Fibroblast of the conjunctiva (primary cell): ENCODE measurements at regions not wholly inside any gene's neighbourhood (a gene's known extent, or its start where the extent isn't known, plus 50 kb on each side); places are given as distances from the start of the nearest gene placed in this dataset.

Experiments
- DNase-seq: peaks from one replicate; pipeline ENCODE4 v3.0.0-alpha.2; 2010; ENCODE audit warnings: low read depth

DNA sequence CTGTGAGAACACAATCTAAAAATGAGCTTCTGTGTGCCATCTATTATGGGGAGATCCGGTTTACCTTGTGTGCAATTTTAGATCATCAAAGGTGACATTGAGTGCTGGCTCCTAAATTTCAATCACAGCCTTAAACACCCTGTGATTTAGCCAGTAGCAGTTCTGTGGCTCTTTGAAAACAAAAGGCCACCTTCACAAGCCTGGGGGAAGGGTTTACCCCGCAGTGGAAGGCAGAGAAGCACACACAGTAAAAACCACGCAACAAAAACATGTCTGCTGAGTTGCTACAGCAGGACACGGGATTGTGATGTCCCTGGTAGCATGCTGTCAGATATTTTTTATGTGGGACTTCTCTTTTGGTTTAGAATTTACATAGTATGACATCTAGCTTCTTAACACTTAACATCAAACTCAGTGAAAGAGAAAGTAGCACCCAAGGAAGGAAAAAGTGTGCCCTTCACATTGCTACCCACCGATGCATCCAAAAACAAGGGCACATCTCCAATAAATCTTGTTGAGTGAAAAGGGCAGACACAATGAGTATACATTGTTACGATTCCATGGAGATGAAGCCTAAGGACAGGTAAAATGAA, 56.1 kb upstream of the RNF152 start:
- no peak for DNase-seq

DNA sequence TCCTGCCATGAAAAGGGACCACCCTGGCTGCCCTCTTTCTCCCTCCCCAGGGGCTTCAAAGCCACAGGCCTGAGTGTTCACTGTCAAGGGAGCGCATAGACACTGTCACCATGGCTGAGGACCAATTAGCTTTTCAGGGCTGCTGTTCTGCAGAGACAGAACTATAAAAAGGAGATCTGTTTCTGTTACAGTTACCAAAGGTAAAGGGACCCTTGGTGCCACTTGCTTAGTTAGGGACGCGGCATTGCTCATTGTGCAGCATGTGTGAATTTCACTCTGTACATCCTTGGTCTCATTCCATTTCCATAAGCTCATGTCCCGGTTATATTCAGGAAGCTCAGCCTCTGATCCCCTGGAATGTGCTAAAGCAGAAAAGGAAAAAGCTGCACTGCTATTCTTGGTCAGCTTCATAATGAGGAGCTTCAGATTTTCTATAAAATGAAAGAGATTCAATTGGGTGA, 55.5 kb upstream of the RNF152 start:
- DNase-seq = no peak

DNA sequence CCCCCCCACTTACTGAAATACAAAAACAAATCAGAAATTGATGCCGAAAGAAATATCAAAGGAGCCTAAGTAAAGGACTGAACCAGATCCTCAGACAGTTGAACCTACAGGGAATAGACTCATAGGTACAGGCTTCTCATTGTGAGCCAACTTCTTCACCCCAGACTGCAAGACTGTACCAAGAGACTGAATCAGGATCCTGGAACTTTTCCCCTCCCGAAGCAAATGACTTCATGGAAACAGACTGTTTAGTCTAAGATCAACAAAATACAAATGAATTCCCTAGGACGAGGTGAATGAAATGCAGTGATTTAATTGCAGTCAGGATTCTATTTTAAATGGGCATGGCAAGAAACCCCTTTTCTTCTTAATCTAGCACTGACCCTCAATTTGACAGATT, 53.6 kb upstream of the RNF152 start:
- DNase-seq = peak; percentile 18

DNA sequence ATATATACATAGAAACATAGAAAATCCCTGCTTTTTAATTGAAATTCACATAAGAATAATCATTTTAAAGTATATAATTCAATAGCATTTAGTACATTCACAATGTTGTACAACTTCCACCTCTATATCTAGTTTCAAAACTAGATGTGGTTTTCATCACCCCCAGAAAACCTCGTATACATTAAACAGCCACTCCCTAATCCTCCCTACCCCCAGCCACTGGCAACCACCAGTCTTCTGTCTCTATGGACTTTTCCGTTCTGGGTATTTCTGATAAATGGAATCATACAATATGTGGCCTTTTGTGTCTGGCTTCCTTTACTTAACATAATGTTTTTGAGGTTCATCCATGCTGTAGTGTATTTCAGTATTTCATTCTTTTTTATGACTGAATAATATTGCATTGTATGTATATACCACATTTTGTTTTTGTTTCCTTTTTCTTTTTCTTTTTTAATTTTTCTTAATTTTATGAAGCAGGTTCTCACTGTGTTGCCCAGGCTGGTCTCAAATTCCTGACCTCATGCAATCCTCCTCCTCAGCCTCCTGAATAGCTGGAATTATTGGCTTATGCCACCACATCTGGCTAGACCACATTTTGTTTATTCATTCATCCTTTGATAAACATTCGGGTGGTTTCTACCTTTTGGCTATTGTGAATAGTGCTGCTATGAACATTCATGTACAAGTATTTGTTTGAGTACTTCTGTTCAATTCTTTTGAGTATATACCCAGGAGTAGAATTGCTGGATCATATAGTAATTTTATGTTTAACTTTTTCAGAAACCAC, 50.6 kb upstream of the RNF152 start:
- no peak for DNase-seq
